Mucosa of descending colon (tissue), 3 donors: ENCODE measurements at regions not wholly inside any gene's neighbourhood (a gene's known extent, or its start where the extent isn't known, plus 50 kb on each side); places are given as distances from the start of the nearest gene placed in this dataset.
A peak's percentile ranks its signal among the peaks of the same experiment; 100 is the strongest.

ENCODE experiments used
- ATAC-seq: fragments of 200-7000 bp; cut with Tn5 transposase; one replicate; pipeline ENCODE4 v1.9.1; 2020; ENCODE audit warnings: mild to moderate bottlenecking, moderate library complexity
- DNase-seq, 3 donors: peaks; one replicate each; pipeline ENCODE4 v3.0.0-alpha.2; 2020
- H3K36me3 ChIP-seq: fragments of 200-600 bp; one replicate; pipeline ENCODE4 v1.8.0; 2021; ENCODE audit warnings: low read depth, mild to moderate bottlenecking
- H3K4me1 ChIP-seq: fragments of 200-600 bp; one replicate; pipeline ENCODE4 v1.8.0; 2021; ENCODE audit warnings: low read depth, mild to moderate bottlenecking
- H3K4me3 ChIP-seq: fragments of 200-600 bp; one replicate; pipeline ENCODE4 v1.8.0; 2021; ENCODE audit warnings: mild to moderate bottlenecking
- H3K9me3 ChIP-seq: fragments of 200-600 bp; one replicate; pipeline ENCODE4 v1.8.0; 2021; ENCODE audit warnings: mild to moderate bottlenecking
- CTCF ChIP-seq: fragments of 200-600 bp; IDR thresholded peaks from one replicate; pipeline ENCODE4 v1.8.0; 2022; ENCODE audit warnings: antibody characterized with exemption, mild to moderate bottlenecking
- intact Hi-C, 2 donors: fragments of 100-400 bp; cut with DNase I in 1 of 2; cut with micrococcal nuclease in 1 of 2; formaldehyde crosslinking; loops; one replicate each; pipeline versions ENCODE4 v1.11.0 to v1.11.1; 2022; cut with DNase I, micrococcal nuclease
- donor health status: DM: no; HTN: no; CAD: no; lungs with moderate emphysema.
- donor health status: DM: no; HTN: no; CAD: no.
- donor health status: DM: no; HTN: yes; CAD: no.

- intact Hi-C loops, result no loop called here
- no peak for TF ChIP-seq CTCF
- Histone ChIP-seq H3K9me3 (peaks cover 40% of the 10 kb centered on the region), H3K4me1 (no peaks in the 10 kb centered on the region), H3K4me3 (no peak overlapping the region), H3K36me3 (no peaks in the 10 kb centered on the region)
- no peak for ATAC-seq
- DNase-seq, result no peak
These were observed 1068.3 kb downstream of the KHDRBS2 start for GRCh38 chr6:61217714-61218113.

- no peak for DNase-seq
- intact Hi-C loops, result no loop called here
- no peak for ATAC-seq
- TF ChIP-seq CTCF, result no peak
- Histone ChIP-seq H3K9me3 (peaks cover 57% of the 10 kb centered on the region), H3K4me1 (no peaks in the 10 kb centered on the region), H3K36me3 (no peaks in the 10 kb centered on the region), H3K4me3 (no peak overlapping the region)
These were observed 1075.5 kb downstream of the KHDRBS2 start for GRCh38 chr6:61210549-61210948.

- no peak for TF ChIP-seq CTCF
- H3K36me3 ChIP-seq, result no peaks in the 10 kb centered on the region
- intact Hi-C loops, result no loop called here
- H3K4me3 ChIP-seq, result no peak overlapping the region
- DNase-seq, result no peak
- peaks cover 65% of the 10 kb centered on the region for H3K9me3 ChIP-seq
- no peak for ATAC-seq
- no peaks in the 10 kb centered on the region for H3K4me1 ChIP-seq
These were observed 1082.0 kb downstream of the KHDRBS2 start for GRCh38 chr6:61203966-61204496.

- TF ChIP-seq CTCF, result no peak
- DNase-seq (no peak), ATAC-seq (no peak)
- Histone ChIP-seq H3K4me3 (no peak overlapping the region), H3K4me1 (no peaks in the 10 kb centered on the region), H3K9me3 (peaks cover 87% of the 10 kb centered on the region), H3K36me3 (no peaks in the 10 kb centered on the region)
- intact Hi-C loops, result no loop called here
These were observed 1085.6 kb downstream of the KHDRBS2 start for GRCh38 chr6:61200444-61200843.

- Histone ChIP-seq H3K4me3 (no peak overlapping the region), H3K4me1 (no peaks in the 10 kb centered on the region), H3K36me3 (no peaks in the 10 kb centered on the region), H3K9me3 (peaks cover 51% of the 10 kb centered on the region)
- DNase-seq (no peak), ATAC-seq (no peak)
- no peak for TF ChIP-seq CTCF
- intact Hi-C loops, result no loop called here
These were observed 1092.3 kb downstream of the KHDRBS2 start for GRCh38 chr6:61193771-61194170.

- intact Hi-C loops, result no loop called here
- no peak for ATAC-seq
- H3K4me1 ChIP-seq, result no peaks in the 10 kb centered on the region
- H3K9me3 ChIP-seq, result peaks cover 45% of the 10 kb centered on the region
- H3K4me3 ChIP-seq, result no peak overlapping the region
- no peaks in the 10 kb centered on the region for H3K36me3 ChIP-seq
- no peak for TF ChIP-seq CTCF
- peak in 1 of 3 donors; percentile 30 for DNase-seq
These were observed 1093.4 kb downstream of the KHDRBS2 start for GRCh38 chr6:61192610-61193009.
